NCI-H510A treated with DMSO at 0.1 percent for 48 hours (cell line): ENCODE measurements at regions not wholly inside any gene's neighbourhood (a gene's known extent, or its start where the extent isn't known, plus 50 kb on each side); places are given as distances from the start of the nearest gene placed in this dataset.
"Not testable (repeated sequence)": the region's sequence is repeated elsewhere in the genome, so short reads cannot be mapped to it uniquely, and the experiment has no call there.

Source experiments
- DNase-seq: peaks from one replicate; lab custom pipeline; 2025; lab: John Stamatoyannopoulos, UW

DNA sequence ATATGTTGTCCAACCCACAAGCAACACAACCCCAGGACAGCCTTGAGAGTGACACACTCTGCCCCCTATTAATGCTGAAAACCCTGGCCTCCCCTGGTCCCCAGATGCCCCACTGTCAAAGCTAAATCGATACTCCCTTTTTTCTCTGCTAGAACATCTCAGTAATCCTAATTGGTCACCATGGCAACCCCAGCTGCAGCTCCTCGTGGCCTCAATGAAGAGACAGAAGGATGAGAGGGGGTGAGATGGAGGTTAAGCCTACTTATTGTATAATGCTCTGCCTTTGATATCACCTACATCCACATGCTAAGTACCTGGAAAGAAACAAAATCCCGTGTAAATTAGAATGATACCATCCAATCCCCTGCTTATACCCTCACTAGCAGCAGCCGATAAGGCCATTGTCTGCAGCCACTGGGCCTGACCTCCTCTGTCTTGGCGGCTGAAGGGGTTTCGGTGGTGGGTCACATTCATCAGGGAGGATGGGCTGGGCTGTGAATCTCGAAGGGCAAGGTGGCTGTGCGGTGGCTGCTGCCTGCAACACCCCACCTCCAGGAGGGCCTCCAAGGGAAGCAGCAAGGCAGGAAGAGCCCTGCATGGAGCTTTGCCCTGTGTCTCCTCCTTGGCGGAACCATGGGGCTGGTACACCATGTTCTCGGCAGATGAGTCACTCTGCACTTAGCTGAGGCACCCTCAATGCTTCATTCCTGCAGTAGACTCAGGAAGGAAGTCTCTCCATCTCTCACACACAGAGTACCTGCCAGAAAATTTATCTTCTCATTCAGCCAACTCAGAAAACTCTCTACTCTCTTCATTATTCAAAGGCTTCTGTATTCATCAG, 399.5 kb downstream of the BUD13 start:
- no peak for DNase-seq

GRCh38 chr11:116371146-116371545, 401.6 kb downstream of the BUD13 start:
- no peak for DNase-seq

GRCh38 chr11:116368784-116369183, 404.0 kb downstream of the BUD13 start:
- DNase-seq = no peak

DNA sequence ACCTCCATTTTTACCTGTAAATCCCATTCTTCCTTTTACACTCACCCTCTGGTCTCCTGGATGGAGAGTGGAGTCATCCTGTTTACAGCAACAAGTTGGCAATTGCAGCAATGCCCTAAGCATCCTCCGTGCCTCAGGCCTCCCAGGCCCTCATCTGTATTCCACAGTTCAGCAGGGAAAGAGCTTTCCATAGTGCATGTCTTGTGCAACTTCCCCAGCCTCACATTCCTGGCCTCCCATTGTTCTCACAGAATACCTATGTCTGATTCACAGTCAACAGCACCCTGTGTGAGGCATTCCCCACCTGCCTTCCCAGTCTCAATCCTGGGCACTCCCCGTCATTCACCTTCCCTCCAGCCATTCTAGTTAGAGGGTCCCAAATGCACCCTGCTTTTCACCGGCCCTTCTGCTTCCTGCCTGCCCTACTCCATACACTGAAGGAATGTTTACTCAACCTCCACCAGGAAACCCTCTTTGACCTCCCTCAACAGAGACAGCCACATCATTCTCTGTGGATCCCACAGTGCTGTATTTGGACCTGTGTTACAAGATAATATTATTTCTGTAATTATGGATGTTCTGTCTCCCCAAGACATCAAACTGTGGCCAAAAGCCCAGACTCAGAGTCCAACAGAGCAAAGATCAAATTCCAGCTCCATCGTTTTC, 405.7 kb downstream of the BUD13 start:
- no peak for DNase-seq

GRCh38 chr11:116366451-116366850, 406.3 kb downstream of the BUD13 start:
- no peak for DNase-seq

- not testable (repeated sequence) for DNase-seq
Measured at GRCh38 chr11:116364925-116365324, 407.9 kb downstream of the BUD13 start.

GRCh38 chr11:116364348-116364747, 408.4 kb downstream of the BUD13 start:
- no peak for DNase-seq

- DNase-seq = no peak
Measured at GRCh38 chr11:116360221-116360941, 412.4 kb downstream of the BUD13 start.

DNA sequence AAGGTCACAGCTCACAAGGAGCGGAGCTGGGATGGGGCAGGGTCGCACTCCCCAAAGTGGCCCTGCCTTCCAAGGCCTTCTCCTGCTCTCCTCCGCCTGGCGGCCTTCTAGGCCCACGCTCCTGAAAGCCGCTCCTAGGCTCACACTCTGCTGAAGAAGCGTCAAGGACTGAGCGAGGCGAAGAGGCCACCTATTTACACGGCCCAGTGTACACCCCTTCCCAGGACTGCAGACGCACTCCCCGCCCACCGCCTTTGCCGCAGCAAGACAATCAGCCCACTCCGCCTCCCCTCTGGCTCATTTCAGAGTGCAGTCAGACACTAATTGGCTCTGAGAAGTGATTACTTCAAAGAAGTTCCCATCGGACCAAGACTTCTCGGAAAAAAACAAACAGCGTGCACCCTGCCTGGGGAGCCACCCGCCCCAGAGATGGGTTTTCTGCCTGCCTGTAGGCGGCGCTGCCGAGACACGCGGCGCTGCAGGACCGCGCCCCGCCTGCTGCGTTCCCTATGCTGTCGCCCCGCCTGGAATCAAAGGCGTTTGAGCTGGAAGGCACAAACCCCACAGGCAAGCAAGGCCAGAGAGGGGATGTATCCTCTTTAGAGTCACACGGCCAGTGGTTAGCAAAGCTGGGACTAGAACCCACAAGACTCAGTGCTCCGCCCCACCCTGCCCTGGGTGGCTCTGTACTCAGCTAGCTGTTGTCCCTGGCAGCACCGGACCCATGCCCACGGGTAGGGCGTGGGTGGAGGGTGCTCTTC, 414.8 kb downstream of the BUD13 start:
- DNase-seq = no peak

DNA sequence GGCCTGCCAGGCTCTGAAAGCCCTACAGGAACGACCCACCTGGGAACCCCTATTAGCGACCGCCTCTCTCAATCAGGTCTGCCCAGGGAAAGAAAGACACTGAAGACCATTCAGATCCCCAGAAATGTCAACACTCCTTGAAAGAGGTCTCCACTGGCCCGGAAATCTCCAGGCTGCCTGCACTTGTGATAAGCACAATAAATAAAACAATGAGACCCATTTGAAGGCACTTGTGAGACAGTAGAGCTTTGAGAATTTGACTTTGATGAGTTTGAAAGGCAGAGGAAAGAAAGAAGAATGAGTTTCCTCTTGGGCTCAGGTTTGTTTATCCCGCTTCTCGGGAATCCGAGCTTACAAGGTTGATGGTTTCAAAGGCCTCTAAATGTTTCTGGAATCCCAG, 416.3 kb downstream of the BUD13 start:
- peak; percentile 5 for DNase-seq

GRCh38 chr11:116355104-116355503, 417.7 kb downstream of the BUD13 start:
- no peak for DNase-seq

GRCh38 chr11:116353589-116353988, 419.2 kb downstream of the BUD13 start:
- DNase-seq = no peak

DNA sequence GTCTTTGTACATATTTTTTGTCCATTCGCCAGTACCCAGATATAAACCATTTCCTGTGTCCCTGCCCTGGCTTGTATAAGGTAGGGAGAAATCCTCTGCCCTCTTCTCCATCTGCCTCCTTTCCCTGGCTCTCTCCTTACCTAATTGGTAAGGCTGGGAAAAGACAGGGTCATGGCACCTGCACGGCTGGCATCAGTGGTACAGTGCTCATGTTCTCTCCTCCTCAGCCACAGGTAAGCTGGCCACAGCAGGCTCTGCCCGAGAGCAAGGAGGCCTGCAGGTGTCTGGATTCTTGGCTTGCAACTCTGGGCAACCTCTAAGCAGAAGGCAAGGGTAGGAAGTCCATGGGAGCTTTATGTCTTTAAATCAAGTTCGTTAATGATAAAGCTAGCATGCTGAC, 419.9 kb downstream of the BUD13 start:
- no peak for DNase-seq

GRCh38 chr11:116348226-116348625, 424.6 kb downstream of the BUD13 start:
- peak; percentile 46 for DNase-seq

- no peak for DNase-seq
Measured at GRCh38 chr11:116345575-116345974, 427.2 kb downstream of the BUD13 start.

DNA sequence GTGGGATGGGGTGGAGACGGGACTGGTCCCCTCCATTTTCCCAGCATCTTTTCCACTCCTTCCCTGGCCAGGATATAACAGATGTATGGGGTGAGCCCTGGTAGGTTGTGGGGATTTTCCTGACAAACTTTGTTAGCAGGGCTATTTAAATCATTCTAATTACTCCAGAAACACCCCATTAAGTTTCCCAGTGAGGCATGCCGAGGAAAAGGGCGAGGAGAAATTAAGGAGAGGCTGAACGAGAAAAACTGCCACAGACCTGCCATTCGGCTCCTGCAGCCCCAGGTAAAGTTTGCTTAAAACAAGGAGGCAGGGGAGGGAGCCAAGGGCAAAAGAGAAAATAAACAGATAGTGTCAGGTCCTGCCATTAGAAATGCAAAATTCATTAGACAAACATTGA, 428.2 kb downstream of the BUD13 start:
- no peak for DNase-seq

DNA sequence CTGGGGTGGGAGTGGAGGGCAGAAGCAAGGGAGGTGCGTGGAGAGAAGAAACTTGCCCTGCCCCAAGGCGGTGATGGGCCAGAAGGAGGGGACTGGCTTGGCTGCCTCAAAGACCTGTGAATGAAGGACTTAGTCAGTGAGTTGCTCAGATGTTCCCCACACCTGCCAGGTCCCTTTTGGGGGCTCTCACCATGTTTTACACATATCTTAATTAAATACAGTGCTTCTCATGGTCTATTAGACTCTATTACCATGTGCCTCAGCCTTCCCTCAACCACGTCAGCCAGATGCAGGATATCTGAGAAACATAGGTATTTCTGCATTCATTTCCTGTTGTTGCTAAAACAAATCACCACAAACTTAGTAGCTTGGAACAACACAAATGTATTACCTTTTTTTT, 429.5 kb downstream of the BUD13 start:
- no peak for DNase-seq

- no peak for DNase-seq
Measured at GRCh38 chr11:116342148-116342547, 430.6 kb downstream of the BUD13 start.

DNA sequence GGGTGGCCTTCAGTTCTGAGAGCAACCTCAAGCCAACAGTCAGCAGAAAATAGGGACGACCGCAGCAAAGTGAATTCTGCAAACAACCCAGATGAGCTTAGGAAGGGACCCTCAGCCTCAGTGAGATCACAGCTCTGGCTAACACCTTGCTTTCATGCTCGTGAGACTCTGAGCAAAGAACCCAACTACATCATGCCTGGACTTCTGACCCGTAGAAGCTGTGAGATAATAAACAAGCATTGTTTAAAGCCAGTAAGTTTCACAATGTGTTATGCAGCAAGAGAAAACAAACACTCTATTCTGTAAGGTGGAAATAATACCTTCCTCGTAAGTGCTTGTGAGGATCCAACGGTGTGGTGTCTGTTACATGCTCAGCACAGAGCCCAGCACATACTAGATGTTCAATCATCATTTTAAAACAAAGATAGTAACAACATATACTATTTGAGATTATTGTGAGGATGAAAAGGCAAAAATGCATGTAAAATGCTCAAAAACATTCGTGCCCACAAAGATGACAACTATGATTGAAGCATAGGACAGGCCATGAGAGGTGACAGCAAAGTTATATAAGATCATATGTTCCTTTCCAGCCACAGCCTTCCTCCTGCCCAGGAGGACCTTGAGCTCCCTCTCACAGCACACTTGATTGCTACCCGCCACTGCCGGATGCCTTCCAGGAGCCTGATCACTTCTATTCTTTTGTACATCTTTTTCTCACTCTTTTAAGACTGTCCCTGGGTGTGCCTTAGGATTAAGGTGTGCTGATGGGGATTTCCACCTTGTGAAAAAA, 433.3 kb downstream of the BUD13 start:
- peak; percentile 23 for DNase-seq

- DNase-seq = not testable (repeated sequence)
Measured at GRCh38 chr11:116338500-116338899, 434.3 kb downstream of the BUD13 start.

GRCh38 chr11:116336540-116336939, 436.2 kb downstream of the BUD13 start:
- peak; percentile 12 for DNase-seq
